NCI-H82 treated with DMSO at 0.1 percent for 48 hours (cell line): ENCODE measurements at regions not wholly inside any gene's neighbourhood (a gene's known extent, or its start where the extent isn't known, plus 50 kb on each side); places are given as distances from the start of the nearest gene placed in this dataset.
"Not testable (repeated sequence)": the region's sequence is repeated elsewhere in the genome, so short reads cannot be mapped to it uniquely, and the experiment has no call there.

Source experiments
- DNase-seq: peaks from one replicate; lab custom pipeline; 2025; ENCODE audit not compliant: unreplicated experiment; lab: John Stamatoyannopoulos, UW

DNA sequence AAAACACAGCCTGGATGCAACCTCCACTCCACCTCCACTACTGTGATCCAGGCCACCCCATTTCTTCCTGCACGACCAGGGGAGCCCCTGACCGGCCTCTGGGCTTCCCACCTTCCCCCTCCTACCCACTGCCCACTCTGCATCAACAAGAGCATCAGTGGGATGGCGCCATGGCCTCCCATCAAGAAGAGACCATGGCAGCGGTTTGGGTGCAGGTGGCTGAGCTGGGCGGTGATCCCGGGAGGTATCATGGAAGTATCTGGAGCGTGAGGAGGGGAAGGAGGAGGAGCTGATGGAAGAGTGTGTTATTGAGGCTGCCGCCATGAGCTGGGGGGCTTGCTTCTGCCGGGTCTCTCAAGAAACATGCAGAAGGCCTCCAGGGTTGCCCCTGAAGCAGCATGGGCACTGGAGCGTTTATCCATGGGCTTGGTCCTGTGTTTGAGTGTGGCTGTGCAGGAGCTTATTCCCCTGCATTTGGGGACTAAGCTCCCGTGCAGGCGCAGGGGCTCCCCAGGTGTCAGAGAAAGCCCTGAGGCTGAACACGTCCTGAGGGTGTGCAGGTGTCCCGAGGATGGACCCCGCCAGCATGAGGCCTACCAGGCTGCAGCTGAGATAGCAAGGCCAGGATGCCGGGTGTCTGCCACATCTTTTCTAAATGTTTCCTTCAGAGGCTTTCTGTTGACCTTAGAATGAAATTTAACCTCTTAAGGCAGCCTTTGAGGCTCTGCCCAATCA, 99.2 kb upstream of the PCBD1 start:
- DNase-seq: no peak

- DNase-seq: not testable (repeated sequence)
Measured at GRCh38 chr10:70990156-70990555, 101.8 kb upstream of the PCBD1 start.

DNA sequence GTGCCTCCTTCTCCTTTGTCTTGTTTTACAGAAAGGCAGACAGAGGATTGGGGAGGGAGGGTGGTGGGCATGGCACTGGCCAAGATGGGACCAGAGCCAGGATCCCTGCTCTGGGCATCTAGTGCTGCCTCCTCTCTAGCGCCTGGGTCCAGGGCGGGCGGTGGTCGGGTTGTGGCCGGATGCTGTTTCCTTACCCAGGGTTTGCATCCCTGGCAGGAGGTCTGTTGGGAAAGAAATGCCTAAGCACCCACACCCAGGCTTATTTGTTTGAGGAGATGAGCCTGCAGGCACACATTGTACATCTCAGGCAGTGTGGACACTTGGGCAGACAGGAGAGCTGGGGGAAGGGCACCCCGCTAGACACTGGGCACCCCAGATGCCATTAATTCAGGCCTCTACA, 102.3 kb upstream of the PCBD1 start:
- DNase-seq: no peak

- DNase-seq: no peak
Measured at GRCh38 chr10:70991140-70992124, 103.1 kb upstream of the PCBD1 start.

GRCh38 chr10:70992436-70992835, 104.1 kb upstream of the PCBD1 start:
- DNase-seq: no peak

- DNase-seq: no peak
Measured at GRCh38 chr10:70993051-70993450, 104.7 kb upstream of the PCBD1 start.

GRCh38 chr10:70996549-70996948, 108.2 kb upstream of the PCBD1 start:
- no peak for DNase-seq

DNA sequence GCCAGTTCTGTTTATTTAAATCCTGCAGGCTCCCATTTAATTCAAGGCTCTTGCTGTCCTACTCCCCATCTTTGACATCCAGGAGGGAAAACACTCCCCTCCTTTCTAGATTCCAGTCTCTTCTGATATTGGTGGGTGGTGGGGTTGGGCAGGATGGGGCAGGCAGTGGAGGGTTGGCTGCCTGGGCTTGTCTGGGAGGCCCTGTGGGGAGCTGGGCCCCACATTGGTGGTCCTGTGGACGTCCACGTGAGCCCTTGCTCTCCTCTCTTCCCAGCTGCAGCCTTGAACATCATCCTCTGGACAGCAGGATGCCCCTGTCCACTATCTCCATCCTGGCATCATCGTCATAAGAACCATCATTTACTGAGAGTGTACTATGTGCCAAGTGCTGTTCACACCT, 108.9 kb upstream of the PCBD1 start:
- DNase-seq: no peak

- no peak for DNase-seq
Measured at GRCh38 chr10:70998086-70998485, 109.7 kb upstream of the PCBD1 start.

DNA sequence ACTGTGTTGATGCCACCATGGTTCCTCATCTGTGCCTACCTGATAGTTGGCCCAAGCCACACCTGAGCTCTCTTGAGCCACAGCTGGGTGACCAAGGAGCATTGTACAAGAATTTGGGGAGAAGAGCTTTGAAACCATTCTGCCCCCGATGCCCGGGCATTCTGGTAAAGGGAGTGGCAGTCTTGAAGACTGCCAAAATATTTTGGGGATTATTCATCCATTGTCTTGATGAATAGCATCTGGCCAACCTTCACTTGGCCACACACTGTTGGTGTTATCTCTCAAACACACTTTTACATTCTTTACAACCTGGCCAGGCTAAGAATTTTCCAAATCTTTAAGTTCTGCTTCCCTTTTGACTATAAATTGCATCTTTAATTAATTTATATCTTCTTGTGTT, 113.1 kb upstream of the PCBD1 start:
- no peak for DNase-seq

GRCh38 chr10:71004176-71005075, 116.1 kb upstream of the PCBD1 start:
- no peak for DNase-seq

DNA sequence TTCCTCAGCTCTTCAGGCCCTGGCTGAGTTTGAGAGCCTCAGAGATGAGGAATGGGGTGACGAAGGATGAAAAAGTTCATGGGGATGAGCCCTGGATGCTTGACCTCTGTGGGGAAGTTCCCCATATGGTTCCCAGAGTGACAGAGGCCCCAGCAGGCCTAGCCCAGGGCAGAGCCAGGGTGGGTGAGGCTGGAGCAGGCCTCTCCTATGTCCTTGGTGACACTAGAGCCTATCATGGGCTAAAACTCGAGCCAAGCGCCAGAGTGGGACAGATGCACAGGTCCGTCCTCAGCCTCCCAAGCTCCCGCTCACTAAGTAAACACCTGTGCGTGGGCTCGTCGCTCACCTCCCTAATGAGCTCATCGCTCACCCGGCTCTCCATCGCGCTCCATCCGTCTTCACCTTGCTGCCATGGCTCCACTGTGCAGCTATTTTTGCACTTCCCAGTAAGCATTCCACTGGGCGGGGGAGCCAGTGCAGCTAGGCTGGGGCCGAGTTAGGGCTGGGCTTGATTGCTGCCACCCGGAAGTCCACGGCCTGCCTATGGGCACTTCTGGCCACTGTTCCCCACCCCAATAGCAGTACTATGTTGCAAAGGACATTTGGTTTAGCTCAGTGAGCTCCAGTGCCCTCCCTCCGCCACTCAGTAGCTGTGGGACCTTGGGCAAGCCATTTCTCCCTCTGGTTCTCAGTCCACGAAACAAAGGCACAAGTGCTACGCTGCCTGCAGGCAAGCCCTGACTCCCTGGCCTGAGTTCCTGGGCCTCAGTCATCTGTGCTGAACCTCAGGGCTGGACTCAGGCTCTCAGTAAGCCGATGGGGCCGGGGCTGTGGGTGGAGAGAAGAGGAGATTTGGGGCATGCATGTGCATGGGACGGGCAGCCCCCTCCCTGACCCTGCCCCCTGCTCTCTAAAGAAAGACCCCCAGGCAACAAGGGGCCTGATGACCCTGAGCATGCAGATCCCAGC, 117.3 kb upstream of the PCBD1 start:
- no peak for DNase-seq

DNA sequence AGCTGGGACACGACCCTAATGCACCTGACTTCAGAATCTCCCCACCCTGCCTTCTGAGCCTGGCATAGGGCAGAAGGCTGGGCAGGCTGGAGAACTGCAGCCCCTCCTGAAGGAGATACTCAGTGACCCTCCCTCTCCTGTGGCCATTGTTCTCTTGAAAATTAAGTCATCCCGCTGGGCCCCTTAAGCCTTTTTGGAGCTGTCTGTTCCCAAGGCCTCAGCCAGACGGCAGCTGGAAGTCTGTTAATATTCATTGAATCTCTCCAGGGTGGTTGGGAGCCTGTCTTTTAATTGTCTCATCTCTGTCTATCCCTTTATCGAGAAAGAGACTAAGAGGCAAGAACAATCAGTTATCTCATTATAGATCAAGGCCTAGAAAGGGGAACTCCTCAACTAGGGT, 118.1 kb upstream of the PCBD1 start:
- peak; percentile 93 for DNase-seq

- no peak for DNase-seq
Measured at GRCh38 chr10:71007516-71007915, 119.2 kb upstream of the PCBD1 start.

GRCh38 chr10:71008150-71008549, 119.8 kb upstream of the PCBD1 start:
- no peak for DNase-seq

DNA sequence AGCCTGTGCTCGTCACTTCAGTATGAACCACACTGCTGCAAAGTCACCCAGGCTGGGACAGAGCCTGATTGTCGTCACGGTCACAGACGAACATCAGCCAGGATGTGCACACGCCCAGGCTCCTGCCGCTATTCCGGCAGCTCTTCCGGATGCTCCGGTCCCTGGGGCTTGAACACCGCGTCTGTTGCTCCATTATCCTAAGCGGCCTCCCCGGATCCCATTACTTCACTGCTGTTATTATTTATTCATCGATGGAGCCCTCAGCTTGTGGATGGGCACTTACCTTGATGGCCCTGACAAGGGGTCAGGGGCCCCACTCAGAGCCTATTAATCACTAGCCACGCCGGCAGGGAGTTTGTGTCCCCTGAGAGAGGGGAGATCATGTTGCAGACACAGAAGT, 120.8 kb upstream of the PCBD1 start:
- peak; percentile 58 for DNase-seq

- DNase-seq: no peak
Measured at GRCh38 chr10:71010730-71011129, 122.4 kb upstream of the PCBD1 start.

- peak; percentile 49 for DNase-seq
Measured at GRCh38 chr10:71011141-71011540, 122.8 kb upstream of the PCBD1 start.

DNA sequence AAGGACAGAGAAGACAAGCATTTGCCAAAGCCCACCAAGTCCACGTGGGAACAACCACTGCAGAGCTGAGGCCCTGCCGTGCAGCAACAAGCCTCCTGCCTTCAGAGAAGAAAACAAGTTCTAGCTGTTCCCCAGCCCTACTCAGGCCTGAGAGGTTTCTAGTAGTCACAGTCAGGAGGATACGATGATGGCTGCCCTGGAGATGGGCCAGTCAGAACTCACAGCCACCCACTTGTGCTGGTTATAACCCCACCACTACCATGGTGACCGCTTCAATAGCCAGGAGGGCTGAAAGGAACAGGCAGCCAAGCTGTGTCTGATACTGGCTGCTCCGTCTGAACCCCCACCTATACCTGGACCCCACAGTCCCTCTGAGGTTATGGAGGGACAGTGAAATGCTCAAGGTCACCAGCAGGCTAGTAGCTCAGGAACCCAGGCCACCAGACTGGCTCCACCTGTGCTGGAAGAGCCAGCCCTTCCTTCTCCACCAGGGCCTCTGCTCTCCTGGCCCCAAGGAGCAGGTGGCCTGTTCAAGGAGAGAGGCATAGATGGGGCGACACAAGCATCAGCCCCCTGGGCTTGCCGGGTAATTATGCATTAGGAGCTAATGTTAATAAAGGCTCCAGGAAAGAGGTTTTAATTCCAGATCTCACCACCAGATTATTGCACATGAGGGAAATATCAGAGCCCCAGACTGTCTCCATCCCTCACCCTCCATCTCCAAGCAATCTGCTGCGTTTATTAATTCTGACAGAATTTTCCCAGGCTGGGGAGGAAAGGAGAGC, 125.8 kb upstream of the PCBD1 start:
- DNase-seq: no peak
